Esophagus squamous epithelium (tissue), 5 donors: ENCODE measurements at regions not wholly inside any gene's neighbourhood (a gene's known extent, or its start where the extent isn't known, plus 50 kb on each side); places are given as distances from the start of the nearest gene placed in this dataset.

Experiments
- DNase-seq: peaks from one replicate; lab custom pipeline; 2025; lab: John Stamatoyannopoulos, UW
- H3K27ac ChIP-seq, 4 donors: fragments of 200-600 bp; sonication (generic); one replicate each; pipeline ENCODE4 v1.5.1; 2016 to 2019; ENCODE audit warnings: mild to moderate bottlenecking in 1 of 4
- H3K27me3 ChIP-seq, 4 donors: fragments of 200-600 bp; sonication (generic); 1 replicate in 3 of 4; 2 replicates in 1 of 4; pipeline versions ENCODE4 v1.5.1 to v1.6.0; 2017 to 2021; ENCODE audit warnings: antibody characterized with exemption in 1 of 4
- H3K36me3 ChIP-seq, 3 donors: fragments of 200-600 bp; sonication (generic); one replicate each; pipeline ENCODE4 v1.5.1; 2016 to 2019
- H3K4me1 ChIP-seq, 3 donors: fragments of 200-600 bp; sonication (generic); one replicate each; pipeline ENCODE4 v1.5.1; 2017 to 2019
- H3K4me3 ChIP-seq, 4 donors: fragments of 200-600 bp; sonication (generic); 1 replicate in 3 of 4; 2 replicates in 1 of 4; pipeline ENCODE4 v1.5.1; 2016 to 2019; ENCODE audit warnings: mild to moderate bottlenecking in 2 of 4, moderate library complexity in 1 of 4
- H3K9me3 ChIP-seq, 3 donors: fragments of 200-600 bp; sonication (generic); one replicate each; pipeline ENCODE4 v1.5.1; 2016 to 2019
- CTCF ChIP-seq, 6 experiments: fragments of 450-650 bp in 4 of 6; fragments of 200-600 bp in 2 of 6; sonication (generic) in 2 of 6; IDR thresholded peaks; one replicate each; pipeline ENCODE4 v1.5.1; 2016 to 2019; ENCODE audit warnings: antibody characterized with exemption in 6 of 6, mild to moderate bottlenecking in 4 of 6, moderate library complexity in 4 of 6
- POLR2A ChIP-seq, 4 donors: fragments of 450-650 bp; IDR thresholded peaks; one replicate each; pipeline ENCODE4 v1.6.1; 2017; ENCODE audit warnings: antibody characterized with exemption in 4 of 4, mild to moderate bottlenecking in 4 of 4, moderate library complexity in 3 of 4
- WGBS, 2 donors: methylation state at CpG; one replicate each; pipeline ENCODE4 v1.1.5; 2018; 5-methylcytosine and 5-hydroxymethylcytosine counted together
- intact Hi-C: fragments of 100-400 bp; cut with DNase I; formaldehyde crosslinking; loops from one replicate; pipeline ENCODE4 v1.15.0; 2022
- donor health status: DM: yes; HTN: yes; CAD: no.

DNA sequence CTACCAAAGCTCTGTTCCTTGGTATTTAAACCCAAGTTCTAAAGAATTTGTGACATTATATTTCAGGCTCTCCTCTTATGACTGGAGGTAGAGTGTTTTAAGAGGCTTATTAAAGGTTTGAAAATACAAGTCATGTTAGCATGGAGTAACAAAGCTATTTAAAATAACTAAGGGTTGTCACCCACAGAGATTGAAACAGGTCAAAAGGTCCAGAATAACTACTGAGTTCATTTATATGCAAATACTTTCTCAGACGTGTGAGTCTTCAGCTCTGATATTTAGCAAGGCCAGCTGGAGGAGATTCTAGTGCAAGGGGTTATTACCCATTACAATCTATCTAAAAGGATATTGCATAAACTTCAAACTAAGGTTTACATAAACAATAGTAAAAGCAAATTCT lies 1538.8 kb upstream of the CDH8 start:
- TF ChIP-seq CTCF (IDR thresholded peaks at IDR 0.05) (no peak), POLR2A (IDR thresholded peaks at IDR 0.05) (no peak)

DNA sequence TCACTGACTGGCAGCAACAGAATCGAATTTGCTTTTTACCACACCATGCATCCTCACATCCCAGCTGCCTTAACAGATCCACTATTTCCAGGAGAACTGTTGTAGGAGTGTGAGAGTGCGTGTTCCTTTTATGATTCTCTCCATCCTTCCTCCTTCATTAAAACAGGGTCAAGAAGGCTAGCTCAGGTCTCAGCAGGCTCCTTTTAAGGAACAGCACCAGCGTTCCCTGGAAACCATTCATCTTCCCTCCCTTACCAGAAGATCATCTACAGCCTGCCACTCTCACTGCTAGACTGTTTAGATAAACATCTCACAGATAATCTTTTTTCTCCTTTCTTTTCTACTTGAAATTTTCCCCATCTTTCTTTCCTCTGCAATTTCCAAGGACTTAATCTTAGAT lies 1531.9 kb upstream of the CDH8 start:
- Histone ChIP-seq H3K36me3 (no peaks in the 10 kb centered on the region), H3K27me3 (no peaks in the 10 kb centered on the region), H3K4me1 (no peaks in the 10 kb centered on the region), H3K27ac (no peak overlapping the region), H3K4me3 (no peak overlapping the region), H3K9me3 (no peaks in the 10 kb centered on the region)
- TF ChIP-seq CTCF (IDR thresholded peaks at IDR 0.05): no peak
- intact Hi-C loops: no loop called here
- no peak for DNase-seq
- WGBS, 2 donors: 43 to 54% methylated on average over 3 of the region's 3 CpGs

More for the DNA sequence above, 1538.8 kb upstream of the CDH8 start:
- H3K27ac ChIP-seq: no peak overlapping the region
- no peaks in the 10 kb centered on the region for H3K36me3 ChIP-seq
- intact Hi-C loops: no loop called here
- H3K9me3 ChIP-seq: no peaks in the 10 kb centered on the region
- no peaks in the 10 kb centered on the region for H3K4me1 ChIP-seq
- no peak for DNase-seq
- H3K4me3 ChIP-seq: no peak overlapping the region
- WGBS, 2 donors: 50 to 62% methylated on average over 1 of the region's 1 CpG
- no peaks in the 10 kb centered on the region for H3K27me3 ChIP-seq

DNA sequence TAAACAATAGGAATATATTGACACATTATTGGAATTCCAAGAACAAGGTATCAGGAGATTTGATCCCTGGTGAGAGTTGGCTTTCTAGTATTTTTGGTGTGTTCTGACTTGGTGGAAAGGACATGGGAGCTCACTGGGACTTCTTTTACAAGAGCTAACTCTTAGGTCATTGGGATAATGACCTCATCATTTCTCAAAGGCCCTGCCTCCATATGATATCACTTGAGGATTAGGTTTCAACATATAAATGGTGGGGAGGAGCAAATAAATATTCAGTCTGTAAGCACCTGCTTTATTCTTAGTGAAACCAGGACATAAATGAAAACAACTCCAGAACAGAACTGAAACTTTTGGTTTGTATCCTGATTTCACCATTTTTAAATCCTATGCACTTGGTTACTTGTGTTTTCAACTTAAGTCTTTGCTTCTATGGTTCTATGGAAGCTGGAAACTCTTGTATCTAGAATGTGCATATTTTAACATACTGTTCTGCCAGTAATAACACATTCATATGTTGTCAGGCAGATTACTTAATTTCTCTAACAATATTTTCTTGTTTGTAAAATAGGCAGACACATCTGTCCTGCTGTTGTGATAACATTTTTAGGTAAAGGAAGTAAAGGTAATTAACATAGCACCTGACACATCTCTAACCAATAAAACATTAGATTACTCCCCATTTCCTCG lies 1527.7 kb upstream of the CDH8 start:
- Histone ChIP-seq H3K4me1 (no peaks in the 10 kb centered on the region), H3K27me3 (no peaks in the 10 kb centered on the region), H3K36me3 (no peaks in the 10 kb centered on the region), H3K9me3 (peaks cover 0 to 9% (median 0%) of the 10 kb centered on the region in 3 donors), H3K27ac (no peak overlapping the region), H3K4me3 (no peak overlapping the region)
- 38 to 47% methylated on average over 1 of the region's 1 CpG for WGBS, 2 donors
- TF ChIP-seq POLR2A (IDR thresholded peaks at IDR 0.05) (no peak), CTCF (IDR thresholded peaks at IDR 0.05) (no peak)
- intact Hi-C loops: no loop called here
- no peak for DNase-seq

GRCh38 chr16:63553980-63554379 lies 1517.7 kb upstream of the CDH8 start:
- WGBS, 2 donors: 70 to 92% methylated on average over 1 of the region's 1 CpG
- intact Hi-C loops: no loop called here

DNA sequence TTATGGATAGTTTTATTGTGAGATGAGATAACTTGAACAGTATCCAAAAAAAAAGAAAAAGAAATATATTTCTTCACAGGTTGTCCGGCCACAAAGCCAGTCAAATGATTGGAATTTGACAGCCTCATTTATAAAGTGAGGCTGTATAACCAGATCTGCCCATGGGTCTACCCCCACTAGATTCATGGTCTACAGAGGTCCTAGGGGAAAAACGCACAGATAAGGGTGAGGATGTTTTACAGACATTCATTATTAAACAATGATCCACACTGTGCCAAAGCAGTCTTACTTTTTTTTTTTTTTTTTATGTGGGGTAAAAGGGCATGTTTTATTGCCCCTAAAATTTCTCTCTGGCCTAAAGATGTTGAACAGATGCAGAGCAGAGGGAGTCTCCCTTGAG lies 1503.0 kb upstream of the CDH8 start:
- Histone ChIP-seq H3K9me3 (no peaks in the 10 kb centered on the region), H3K4me1 (no peaks in the 10 kb centered on the region), H3K27ac (no peak overlapping the region), H3K27me3 (no peaks in the 10 kb centered on the region), H3K36me3 (no peaks in the 10 kb centered on the region), H3K4me3 (no peak overlapping the region)
- intact Hi-C loops: no loop called here
- TF ChIP-seq CTCF (IDR thresholded peaks at IDR 0.05): no peak
- TF ChIP-seq POLR2A (IDR thresholded peaks at IDR 0.05): no peak
- 73 to 85% methylated on average over 2 of the region's 2 CpGs for WGBS, 2 donors
- no peak for DNase-seq

More at GRCh38 chr16:63553980-63554379, 1517.7 kb upstream of the CDH8 start:
- H3K9me3 ChIP-seq: no peaks in the 10 kb centered on the region
- DNase-seq: no peak
- no peaks in the 10 kb centered on the region for H3K36me3 ChIP-seq
- no peak overlapping the region for H3K4me3 ChIP-seq
- TF ChIP-seq POLR2A (IDR thresholded peaks at IDR 0.05) (no peak), CTCF (IDR thresholded peaks at IDR 0.05) (no peak)
- no peaks in the 10 kb centered on the region for H3K4me1 ChIP-seq
- H3K27ac ChIP-seq: no peak overlapping the region
- H3K27me3 ChIP-seq: no peaks in the 10 kb centered on the region
